ENCODE measurements at regions not wholly inside any gene's neighbourhood (a gene's known extent, or its start where the extent isn't known, plus 50 kb on each side); places are given as distances from the start of the nearest gene placed in this dataset.

GRCh38 chr6:8906699-8907098 lies 471.4 kb upstream of the SLC35B3 start:
- Histone ChIP-seq H3K9me3 (replicated peaks; ENCODE audit: low read length) (no peaks in the 10 kb centered on the region), H3K4me1 (ENCODE audit: control insufficient read depth, insufficient read depth, low read length) (no peaks in the 10 kb centered on the region), H3K9ac (ENCODE audit: low read depth, low read length) (no peak overlapping the region), H3K4me3 (ENCODE audit: low read length) (no peak overlapping the region), H3K4me2 (ENCODE audit: low read length) (no peak overlapping the region), H3K36me3 (ENCODE audit: insufficient read depth, low read length) (no peaks in the 10 kb centered on the region), H3K27me3 (ENCODE audit: control insufficient read depth, insufficient read depth, low read length) (no peaks in the 10 kb centered on the region)

- H3K9ac ChIP-seq (ENCODE audit: low read depth, low read length), result no peak overlapping the region
- no peaks in the 10 kb centered on the region for H3K27me3 ChIP-seq (ENCODE audit: control insufficient read depth, insufficient read depth, low read length)
- no peaks in the 10 kb centered on the region for H3K9me3 ChIP-seq (replicated peaks; ENCODE audit: low read length)
- no peak overlapping the region for H3K4me3 ChIP-seq (ENCODE audit: low read length)
- no peaks in the 10 kb centered on the region for H3K4me1 ChIP-seq (ENCODE audit: control insufficient read depth, insufficient read depth, low read length)
- H3K36me3 ChIP-seq (ENCODE audit: insufficient read depth, low read length), result no peaks in the 10 kb centered on the region
- H3K4me2 ChIP-seq (ENCODE audit: low read length), result no peak overlapping the region
Observed at GRCh38 chr6:8905757-8906156, 470.4 kb upstream of the SLC35B3 start.

GRCh38 chr6:8904754-8905153 lies 469.4 kb upstream of the SLC35B3 start:
- no peaks in the 10 kb centered on the region for H3K9me3 ChIP-seq (replicated peaks; ENCODE audit: low read length)
- no peak overlapping the region for H3K4me3 ChIP-seq (ENCODE audit: low read length)
- H3K4me1 ChIP-seq (ENCODE audit: control insufficient read depth, insufficient read depth, low read length), result no peaks in the 10 kb centered on the region
- H3K4me2 ChIP-seq (ENCODE audit: low read length), result no peak overlapping the region
- H3K27me3 ChIP-seq (ENCODE audit: control insufficient read depth, insufficient read depth, low read length), result no peaks in the 10 kb centered on the region
- no peak overlapping the region for H3K9ac ChIP-seq (ENCODE audit: low read depth, low read length)
- no peaks in the 10 kb centered on the region for H3K36me3 ChIP-seq (ENCODE audit: insufficient read depth, low read length)

GRCh38 chr6:8900056-8900455 lies 464.7 kb upstream of the SLC35B3 start:
- H3K9ac ChIP-seq (ENCODE audit: low read depth, low read length), result no peak overlapping the region
- no peak overlapping the region for H3K4me3 ChIP-seq (ENCODE audit: low read length)
- H3K36me3 ChIP-seq (ENCODE audit: insufficient read depth, low read length), result no peaks in the 10 kb centered on the region
- H3K4me2 ChIP-seq (ENCODE audit: low read length), result no peak overlapping the region
- H3K27me3 ChIP-seq (ENCODE audit: control insufficient read depth, insufficient read depth, low read length), result no peaks in the 10 kb centered on the region
- H3K9me3 ChIP-seq (replicated peaks; ENCODE audit: low read length), result no peaks in the 10 kb centered on the region
- no peaks in the 10 kb centered on the region for H3K4me1 ChIP-seq (ENCODE audit: control insufficient read depth, insufficient read depth, low read length)

GRCh38 chr6:8889514-8889913 lies 454.2 kb upstream of the SLC35B3 start:
- no peak overlapping the region for H3K4me2 ChIP-seq (ENCODE audit: low read length)
- H3K4me1 ChIP-seq (ENCODE audit: control insufficient read depth, insufficient read depth, low read length), result no peaks in the 10 kb centered on the region
- H3K4me3 ChIP-seq (ENCODE audit: low read length), result no peak overlapping the region
- H3K9me3 ChIP-seq (replicated peaks; ENCODE audit: low read length), result no peaks in the 10 kb centered on the region
- no peaks in the 10 kb centered on the region for H3K27me3 ChIP-seq (ENCODE audit: control insufficient read depth, insufficient read depth, low read length)
- no peaks in the 10 kb centered on the region for H3K36me3 ChIP-seq (ENCODE audit: insufficient read depth, low read length)
- H3K9ac ChIP-seq (ENCODE audit: low read depth, low read length), result no peak overlapping the region

- Histone ChIP-seq H3K9me3 (replicated peaks; ENCODE audit: low read length) (no peaks in the 10 kb centered on the region), H3K27me3 (ENCODE audit: control insufficient read depth, insufficient read depth, low read length) (no peaks in the 10 kb centered on the region), H3K36me3 (ENCODE audit: insufficient read depth, low read length) (no peaks in the 10 kb centered on the region), H3K4me2 (ENCODE audit: low read length) (no peak overlapping the region), H3K9ac (ENCODE audit: low read depth, low read length) (no peak overlapping the region), H3K4me1 (ENCODE audit: control insufficient read depth, insufficient read depth, low read length) (no peaks in the 10 kb centered on the region), H3K4me3 (ENCODE audit: low read length) (no peak overlapping the region)
Observed at GRCh38 chr6:8888468-8888867, 453.1 kb upstream of the SLC35B3 start.

GRCh38 chr6:8881663-8882062 lies 446.3 kb upstream of the SLC35B3 start:
- Histone ChIP-seq H3K36me3 (ENCODE audit: insufficient read depth, low read length) (no peaks in the 10 kb centered on the region), H3K27me3 (ENCODE audit: control insufficient read depth, insufficient read depth, low read length) (no peaks in the 10 kb centered on the region), H3K4me3 (ENCODE audit: low read length) (no peak overlapping the region), H3K4me2 (ENCODE audit: low read length) (no peak overlapping the region), H3K9ac (ENCODE audit: low read depth, low read length) (no peak overlapping the region), H3K4me1 (ENCODE audit: control insufficient read depth, insufficient read depth, low read length) (no peaks in the 10 kb centered on the region), H3K9me3 (replicated peaks; ENCODE audit: low read length) (no peaks in the 10 kb centered on the region)

GRCh38 chr6:8879334-8879733 lies 444.0 kb upstream of the SLC35B3 start:
- H3K4me1 ChIP-seq (ENCODE audit: control insufficient read depth, insufficient read depth, low read length), result no peaks in the 10 kb centered on the region
- H3K9me3 ChIP-seq (replicated peaks; ENCODE audit: low read length), result peaks cover 3% of the 10 kb centered on the region
- no peak overlapping the region for H3K4me3 ChIP-seq (ENCODE audit: low read length)
- no peak overlapping the region for H3K4me2 ChIP-seq (ENCODE audit: low read length)
- H3K27me3 ChIP-seq (ENCODE audit: control insufficient read depth, insufficient read depth, low read length), result no peaks in the 10 kb centered on the region
- no peaks in the 10 kb centered on the region for H3K36me3 ChIP-seq (ENCODE audit: insufficient read depth, low read length)
- H3K9ac ChIP-seq (ENCODE audit: low read depth, low read length), result no peak overlapping the region

- Histone ChIP-seq H3K4me3 (ENCODE audit: low read length) (no peak overlapping the region), H3K36me3 (ENCODE audit: insufficient read depth, low read length) (no peaks in the 10 kb centered on the region), H3K4me2 (ENCODE audit: low read length) (no peak overlapping the region), H3K9ac (ENCODE audit: low read depth, low read length) (no peak overlapping the region), H3K27me3 (ENCODE audit: control insufficient read depth, insufficient read depth, low read length) (no peaks in the 10 kb centered on the region), H3K9me3 (replicated peaks; ENCODE audit: low read length) (peaks cover 3% of the 10 kb centered on the region), H3K4me1 (ENCODE audit: control insufficient read depth, insufficient read depth, low read length) (no peaks in the 10 kb centered on the region)
Observed at GRCh38 chr6:8875986-8876385, 440.6 kb upstream of the SLC35B3 start.

- Histone ChIP-seq H3K9ac (ENCODE audit: low read depth, low read length) (no peak overlapping the region), H3K4me3 (ENCODE audit: low read length) (no peak overlapping the region), H3K27me3 (ENCODE audit: control insufficient read depth, insufficient read depth, low read length) (no peaks in the 10 kb centered on the region), H3K4me2 (ENCODE audit: low read length) (no peak overlapping the region), H3K4me1 (ENCODE audit: control insufficient read depth, insufficient read depth, low read length) (no peaks in the 10 kb centered on the region), H3K9me3 (replicated peaks; ENCODE audit: low read length) (peaks cover 3% of the 10 kb centered on the region), H3K36me3 (ENCODE audit: insufficient read depth, low read length) (no peaks in the 10 kb centered on the region)
Observed at GRCh38 chr6:8872589-8872988, 437.2 kb upstream of the SLC35B3 start.

- no peak overlapping the region for H3K9ac ChIP-seq (ENCODE audit: low read depth, low read length)
- H3K4me3 ChIP-seq (ENCODE audit: low read length), result no peak overlapping the region
- H3K9me3 ChIP-seq (replicated peaks; ENCODE audit: low read length), result peaks cover 8% of the 10 kb centered on the region
- H3K4me2 ChIP-seq (ENCODE audit: low read length), result no peak overlapping the region
- no peaks in the 10 kb centered on the region for H3K4me1 ChIP-seq (ENCODE audit: control insufficient read depth, insufficient read depth, low read length)
- H3K36me3 ChIP-seq (ENCODE audit: insufficient read depth, low read length), result no peaks in the 10 kb centered on the region
- H3K27me3 ChIP-seq (ENCODE audit: control insufficient read depth, insufficient read depth, low read length), result no peaks in the 10 kb centered on the region
Observed at GRCh38 chr6:8865451-8865850, 430.1 kb upstream of the SLC35B3 start.

GRCh38 chr6:8860671-8861070 lies 425.3 kb upstream of the SLC35B3 start:
- no peak overlapping the region for H3K4me2 ChIP-seq (ENCODE audit: low read length)
- no peaks in the 10 kb centered on the region for H3K4me1 ChIP-seq (ENCODE audit: control insufficient read depth, insufficient read depth, low read length)
- no peak overlapping the region for H3K4me3 ChIP-seq (ENCODE audit: low read length)
- no peaks in the 10 kb centered on the region for H3K27me3 ChIP-seq (ENCODE audit: control insufficient read depth, insufficient read depth, low read length)
- no peaks in the 10 kb centered on the region for H3K9me3 ChIP-seq (replicated peaks; ENCODE audit: low read length)
- H3K36me3 ChIP-seq (ENCODE audit: insufficient read depth, low read length), result no peaks in the 10 kb centered on the region
- no peak overlapping the region for H3K9ac ChIP-seq (ENCODE audit: low read depth, low read length)

All from skeletal muscle satellite cell (primary cell).